ENCODE measurements at regions not wholly inside any gene's neighbourhood (a gene's known extent, or its start where the extent isn't known, plus 50 kb on each side); places are given as distances from the start of the nearest gene placed in this dataset.

- Histone ChIP-seq H3K4me2 (no peak overlapping the region), H3K27ac (no peak overlapping the region), H3K4me1 (no peaks in the 10 kb centered on the region), H3K27me3 (no peaks in the 10 kb centered on the region), H3K4me3 (no peak overlapping the region), H3K9me3 (peaks cover 13% of the 10 kb centered on the region), H4K20me1 (no peaks in the 10 kb centered on the region), H3K9ac (no peak overlapping the region), H3K36me3 (no peaks in the 10 kb centered on the region)
- TF ChIP-seq Cebpa-rat (IDR thresholded peaks at IDR 0.05), result no peak
Measured at GRCh38 chr12:18158774-18159557, 69.0 kb upstream of the RERGL start.

- Histone ChIP-seq H3K36me3 (no peaks in the 10 kb centered on the region), H3K4me2 (no peak overlapping the region), H3K27ac (no peak overlapping the region), H4K20me1 (no peaks in the 10 kb centered on the region), H3K4me3 (no peak overlapping the region), H3K4me1 (no peaks in the 10 kb centered on the region), H3K9ac (no peak overlapping the region), H3K27me3 (no peaks in the 10 kb centered on the region), H3K9me3 (peaks cover 13% of the 10 kb centered on the region)
- no peak for TF ChIP-seq Cebpa-rat (IDR thresholded peaks at IDR 0.05)
Measured at GRCh38 chr12:18153826-18154225, 63.8 kb upstream of the RERGL start.

- Histone ChIP-seq H3K27me3 (no peaks in the 10 kb centered on the region), H4K20me1 (no peaks in the 10 kb centered on the region), H3K4me1 (no peaks in the 10 kb centered on the region), H3K4me3 (no peak overlapping the region), H3K4me2 (no peak overlapping the region), H3K9me3 (no peaks in the 10 kb centered on the region), H3K36me3 (no peaks in the 10 kb centered on the region), H3K27ac (no peak overlapping the region), H3K9ac (no peak overlapping the region)
- no peak for TF ChIP-seq Cebpa-rat (IDR thresholded peaks at IDR 0.05)
Measured at GRCh38 chr12:18151036-18151435, 61.0 kb upstream of the RERGL start.

- H4K20me1 ChIP-seq, result no peaks in the 10 kb centered on the region
- H3K9ac ChIP-seq, result no peak overlapping the region
- H3K9me3 ChIP-seq, result no peaks in the 10 kb centered on the region
- H3K27me3 ChIP-seq, result no peaks in the 10 kb centered on the region
- no peak overlapping the region for H3K4me3 ChIP-seq
- TF ChIP-seq Cebpa-rat (IDR thresholded peaks at IDR 0.05), result no peak
- no peaks in the 10 kb centered on the region for H3K36me3 ChIP-seq
- no peak overlapping the region for H3K27ac ChIP-seq
- no peaks in the 10 kb centered on the region for H3K4me1 ChIP-seq
- H3K4me2 ChIP-seq, result no peak overlapping the region
Measured at GRCh38 chr12:18148961-18149360, 59.0 kb upstream of the RERGL start.

GRCh38 chr12:18146363-18146762 lies 56.4 kb upstream of the RERGL start:
- no peaks in the 10 kb centered on the region for H4K20me1 ChIP-seq
- H3K4me3 ChIP-seq, result no peak overlapping the region
- no peak for TF ChIP-seq Cebpa-rat (IDR thresholded peaks at IDR 0.05)
- H3K4me2 ChIP-seq, result no peak overlapping the region
- H3K27me3 ChIP-seq, result no peaks in the 10 kb centered on the region
- H3K27ac ChIP-seq, result no peak overlapping the region
- H3K9ac ChIP-seq, result no peak overlapping the region
- no peaks in the 10 kb centered on the region for H3K4me1 ChIP-seq
- H3K36me3 ChIP-seq, result no peaks in the 10 kb centered on the region
- no peaks in the 10 kb centered on the region for H3K9me3 ChIP-seq

- no peak for TF ChIP-seq Cebpa-rat (IDR thresholded peaks at IDR 0.05)
- Histone ChIP-seq H3K9ac (no peak overlapping the region), H3K27me3 (no peaks in the 10 kb centered on the region), H3K27ac (no peak overlapping the region), H3K4me1 (no peaks in the 10 kb centered on the region), H3K4me2 (no peak overlapping the region), H3K36me3 (no peaks in the 10 kb centered on the region), H4K20me1 (no peaks in the 10 kb centered on the region), H3K4me3 (no peak overlapping the region), H3K9me3 (no peaks in the 10 kb centered on the region)
Measured at GRCh38 chr12:18145924-18146323, 55.9 kb upstream of the RERGL start.

- H3K36me3 ChIP-seq, result no peaks in the 10 kb centered on the region
- no peak overlapping the region for H3K9ac ChIP-seq
- no peak overlapping the region for H3K4me3 ChIP-seq
- H4K20me1 ChIP-seq, result no peaks in the 10 kb centered on the region
- H3K27ac ChIP-seq, result no peak overlapping the region
- no peaks in the 10 kb centered on the region for H3K27me3 ChIP-seq
- H3K4me2 ChIP-seq, result no peak overlapping the region
- peaks cover 24% of the 10 kb centered on the region for H3K4me1 ChIP-seq
- no peak for TF ChIP-seq Cebpa-rat (IDR thresholded peaks at IDR 0.05)
- no peaks in the 10 kb centered on the region for H3K9me3 ChIP-seq
Measured at GRCh38 chr12:18141048-18141982, 51.3 kb upstream of the RERGL start.

GRCh38 chr12:18139989-18140596 lies 50.1 kb upstream of the RERGL start:
- H3K4me2 ChIP-seq, result 0 out of 2 replicates have a peak overlapping the region, but pooled peaks have one; percentile 58
- H3K36me3 ChIP-seq, result no peaks in the 10 kb centered on the region
- H4K20me1 ChIP-seq, result no peaks in the 10 kb centered on the region
- H3K9ac ChIP-seq, result no peak overlapping the region
- H3K9me3 ChIP-seq, result no peaks in the 10 kb centered on the region
- peaks cover 24% of the 10 kb centered on the region for H3K4me1 ChIP-seq
- no peaks in the 10 kb centered on the region for H3K27me3 ChIP-seq
- peak overlapping the region; percentile 81; the same call in 1 of the 2 replicates for H3K27ac ChIP-seq
- H3K4me3 ChIP-seq, result no peak overlapping the region
- no peak for TF ChIP-seq Cebpa-rat (IDR thresholded peaks at IDR 0.05)

Data from BLaER1 (cell line).